HCT116 (cell line): ENCODE measurements at regions not wholly inside any gene's neighbourhood (a gene's known extent, or its start where the extent isn't known, plus 50 kb on each side); places are given as distances from the start of the nearest gene placed in this dataset.

Experiments used
- ATAC-seq: fragments of 200-7000 bp; cut with Tn5 transposase; 2 replicates; pipeline ENCODE4 v1.9.1; 2020; ENCODE audit warnings: mild to moderate bottlenecking, moderate library complexity
- BruUV-seq: library from RNA; stranded (reverse); fragments of 400-500 nt; replicated peaks from 2 replicates; lab custom pipeline; 2021; lab: Mats Ljungman, UMichigan
- CTCF ChIA-PET: fragments of 300-600 bp; sonication (Branson Sonifier 250); formaldehyde crosslinking; loops from one replicate; lab custom pipeline; 2021; ENCODE audit warnings: antibody characterized with exemption; lab: Charles Lee
- POLR2A ChIA-PET: fragments of 300-600, 350-600 bp; sonication (Branson Sonifier 250); formaldehyde crosslinking; loops from one replicate; lab custom pipeline; 2021; ENCODE audit warnings: antibody characterized with exemption; lab: Charles Lee
- RAD21 ChIA-PET, 2 experiments: fragments of 300-600 bp; sonication (Branson Sonifier 250); formaldehyde crosslinking; loops; one replicate each; lab custom pipeline; 2023; ENCODE audit warnings: low total read pairs in 2 of 2; ENCODE audit not compliant: uncharacterized antibody in 2 of 2, unreplicated experiment in 2 of 2, low non-redundant PET in 1 of 2; lab: Charles Lee
- DNase-seq: peaks from one replicate; pipeline ENCODE4 v3.0.0-alpha.2; 2010; ENCODE audit warnings: low read depth, low spot score
- H2AFZ ChIP-seq: fragments of 200-600 bp; shearing (Covaris generic), sonication (generic); 2 replicates; pipeline ENCODE4 v1.6.1; 2017; ENCODE audit warnings: low read depth, mixed run types, mixed read lengths, antibody characterized with exemption, low read length; ENCODE audit not compliant: poor library complexity, severe bottlenecking
- H3K27ac ChIP-seq: 2 replicates; pipeline ENCODE4 v1.5.1; 2012; ENCODE audit warnings: low read depth, low read length
- H3K27me3 ChIP-seq: fragments of 200-600 bp; sonication (generic); 2 replicates; pipeline ENCODE4 v1.6.1; 2016; ENCODE audit warnings: mixed run types, low read length, mixed read lengths; ENCODE audit not compliant: insufficient read depth
- H3K36me3 ChIP-seq, 2 experiments: fragments of 200-500 bp in 1 of 2; fragments of 200-600 bp in 1 of 2; sonication (Bioruptor generic) in 1 of 2; sonication (generic) in 1 of 2; 2 replicates each; pipeline versions ENCODE4 v1.5.1 to v1.6.1; 2014 to 2016; ENCODE audit warnings: low read length in 2 of 2, inconsistent platforms in 1 of 2, mixed read lengths in 1 of 2, mixed run types in 1 of 2; ENCODE audit not compliant: insufficient read depth in 2 of 2, control insufficient read depth in 1 of 2
- H3K4me1 ChIP-seq, 2 experiments: fragments of 200-600 bp in 1 of 2; sonication (generic) in 1 of 2; 2 replicates each; pipeline versions ENCODE4 v1.5.1 to v1.6.1; 2012 to 2017; ENCODE audit warnings: low read length in 2 of 2, inconsistent platforms in 1 of 2, mild to moderate bottlenecking in 1 of 2, mixed read lengths in 1 of 2, mixed run types in 1 of 2, moderate library complexity in 1 of 2; ENCODE audit not compliant: insufficient read depth in 2 of 2, control insufficient read depth in 1 of 2
- H3K4me2 ChIP-seq: fragments of 200-600 bp; sonication (generic); 2 replicates; pipeline ENCODE4 v1.6.1; 2017; ENCODE audit warnings: mixed run types, low read length, mixed read lengths
- H3K4me3 ChIP-seq, 2 experiments: fragments of 200-600 bp in 1 of 2; sonication (generic) in 1 of 2; replicated peaks in 1 of 2; 2 replicates each; pipeline ENCODE4 v1.5.1; 2011 to 2016; ENCODE audit warnings: low read length in 2 of 2, control low read depth in 1 of 2, low read depth in 1 of 2, mild to moderate bottlenecking in 1 of 2, mixed read lengths in 1 of 2, mixed run types in 1 of 2
- H3K79me2 ChIP-seq: fragments of 200-600 bp; sonication (generic); 2 replicates; pipeline ENCODE4 v1.6.1; 2017; ENCODE audit warnings: mild to moderate bottlenecking, mixed run types, low read length, moderate library complexity, mixed read lengths; ENCODE audit not compliant: insufficient read depth
- H3K9ac ChIP-seq: fragments of 200-600 bp; sonication (generic); 2 replicates; pipeline ENCODE4 v1.6.1; 2016; ENCODE audit warnings: low read length, mixed read lengths
- H3K9me2 ChIP-seq: fragments of 200-600 bp; sonication (generic), shearing (Covaris generic); 2 replicates; pipeline ENCODE4 v1.6.1; 2017; ENCODE audit warnings: mixed run types, mild to moderate bottlenecking, moderate library complexity; ENCODE audit not compliant: insufficient read depth
- H3K9me3 ChIP-seq, 2 experiments: fragments of 200-500 bp in 1 of 2; fragments of 200-600 bp in 1 of 2; sonication (Bioruptor generic) in 1 of 2; sonication (generic) in 1 of 2; 2 replicates each; pipeline ENCODE4 v1.6.1; 2014 to 2017; ENCODE audit warnings: low read length in 2 of 2, mixed read lengths in 2 of 2, inconsistent platforms in 1 of 2, low read depth in 1 of 2, mild to moderate bottlenecking in 1 of 2, mixed run types in 1 of 2, moderate library complexity in 1 of 2; ENCODE audit not compliant: control insufficient read depth in 1 of 2, insufficient read depth in 1 of 2
- H4K20me1 ChIP-seq: fragments of 200-600 bp; sonication (generic), shearing (Covaris generic); 2 replicates; pipeline ENCODE4 v1.6.1; 2017; ENCODE audit warnings: mixed run types, mild to moderate bottlenecking, moderate library complexity; ENCODE audit not compliant: insufficient read depth
- CBX3 ChIP-seq: IDR thresholded peaks from 2 replicates; pipeline ENCODE4 v1.6.1; 2012; ENCODE audit warnings: low read depth
- CTCF ChIP-seq, 3 experiments: fragments of 200-600 bp in 1 of 3; sonication (generic) in 1 of 3; IDR thresholded peaks in 2 of 3; conservative IDR thresholded peaks in 1 of 3; 2 replicates each; pipeline ENCODE4 v1.5.1; 2012 to 2017; ENCODE audit warnings: low read depth in 2 of 3, low read length in 2 of 3, antibody characterized with exemption in 1 of 3, borderline replicate concordance in 1 of 3, control low read depth in 1 of 3, mild to moderate bottlenecking in 1 of 3, mixed read lengths in 1 of 3, mixed run types in 1 of 3, moderate library complexity in 1 of 3; ENCODE audit not compliant: insufficient read depth in 1 of 3
- ELF1 ChIP-seq: IDR thresholded peaks from 2 replicates; pipeline ENCODE4 v1.6.1; 2012; ENCODE audit warnings: low read depth, borderline replicate concordance
- RAD21 ChIP-seq: IDR thresholded peaks from 2 replicates; pipeline ENCODE4 v1.6.1; 2012; ENCODE audit warnings: low read depth, mild to moderate bottlenecking
- REST ChIP-seq: IDR thresholded peaks from 2 replicates; pipeline ENCODE4 v1.6.1; 2012; ENCODE audit warnings: low read depth
- SRF ChIP-seq: IDR thresholded peaks from 2 replicates; pipeline ENCODE4 v1.6.1; 2012; ENCODE audit warnings: low read depth
- ZBTB33 ChIP-seq: IDR thresholded peaks from 2 replicates; pipeline ENCODE4 v1.6.1; 2011; ENCODE audit warnings: mild to moderate bottlenecking, low read length, moderate library complexity; ENCODE audit not compliant: insufficient replicate concordance; ENCODE audit errors: extremely low read depth
- intact Hi-C: fragments of 100-400 bp; cut with micrococcal nuclease; formaldehyde crosslinking; loops from 2 replicates; pipeline ENCODE4 v1.10.0; 2022
- TF ChIP-seq, protein P1 (sequence below): IDR thresholded peaks from 2 replicates; pipeline ENCODE4 v1.6.1; 2012

GRCh38 chr1:188782220-188782841 is 1695.3 kb downstream of the BRINP3 start:
- H3K4me1 ChIP-seq: no peaks in the 10 kb centered on the region
- no peaks in the 10 kb centered on the region; a peak in 1 of 4 replicates for H3K9me3 ChIP-seq
- intact Hi-C loops: loop anchor here (5.0 kb wide), 2 partner anchors 155 to 1655 kb away; no protein-coding TSS in a partner anchor
- BruUV-seq: no TSS peak
- RAD21 ChIA-PET: interaction anchor here (0.6 to 1.3 kb wide), 3 partner anchors 144 to 163 kb away, joined by 3 read pairs; no protein-coding TSS in a partner anchor
- no peaks in the 10 kb centered on the region for H4K20me1 ChIP-seq
- no peak overlapping the region for H3K9ac ChIP-seq
- TF ChIP-seq, protein P1, sequence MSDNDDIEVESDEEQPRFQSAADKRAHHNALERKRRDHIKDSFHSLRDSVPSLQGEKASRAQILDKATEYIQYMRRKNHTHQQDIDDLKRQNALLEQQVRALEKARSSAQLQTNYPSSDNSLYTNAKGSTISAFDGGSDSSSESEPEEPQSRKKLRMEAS: 0 out of 2 replicates have a peak, but pooled peaks have one; percentile 17
- TF ChIP-seq ELF1: peak; percentile 65
- TF ChIP-seq SRF: 0 out of 2 replicates have a peak, but pooled peaks have one; percentile 13
- peak; percentile 68 for TF ChIP-seq RAD21
- TF ChIP-seq CBX3: 0 out of 2 replicates have a peak, but pooled peaks have one; percentile 73
- TF ChIP-seq ZBTB33: no peak
- no peak for TF ChIP-seq REST
- TF ChIP-seq CTCF (IDR thresholded peaks at IDR 0.05 in 2 of 3, conservative IDR thresholded peaks at IDR 0.05 in 1 of 3; ENCODE audit: borderline replicate concordance in 1 of 3, insufficient read depth in 1 of 3, low read depth in 2 of 3, low read length in 2 of 3): peak; percentile 58 to 78 (median 78); a peak in 5 of 6 replicates
- peak; percentile 81 for DNase-seq
- H3K27ac ChIP-seq: no peak overlapping the region
- 0 out of 2 replicates have a peak overlapping the region, but pooled peaks have one; percentile 18 for H3K4me2 ChIP-seq
- POLR2A ChIA-PET: no interaction called here
- H3K4me3 ChIP-seq: no peak overlapping the region
- CTCF ChIA-PET: interaction anchor here (0.5 to 1.5 kb wide), 18 partner anchors 8 to 1731 kb away, joined by 3 to 16 read pairs (median 4); no protein-coding TSS in a partner anchor
- no peaks in the 10 kb centered on the region for H3K36me3 ChIP-seq
- H3K27me3 ChIP-seq: no peaks in the 10 kb centered on the region
- peak overlapping the region; percentile 98 for H2AFZ ChIP-seq
- peak; percentile 100 for ATAC-seq
- H3K79me2 ChIP-seq: no peaks in the 10 kb centered on the region
- H3K9me2 ChIP-seq: no peaks in the 10 kb centered on the region
